NOMO-1 (cell line): ENCODE measurements at regions not wholly inside any gene's neighbourhood (a gene's known extent, or its start where the extent isn't known, plus 50 kb on each side); places are given as distances from the start of the nearest gene placed in this dataset.

Experiments
- DNase-seq, 2 experiments: peaks; one replicate each; lab custom pipeline; 2025; ENCODE audit not compliant: unreplicated experiment in 2 of 2; lab: John Stamatoyannopoulos, UW

DNA sequence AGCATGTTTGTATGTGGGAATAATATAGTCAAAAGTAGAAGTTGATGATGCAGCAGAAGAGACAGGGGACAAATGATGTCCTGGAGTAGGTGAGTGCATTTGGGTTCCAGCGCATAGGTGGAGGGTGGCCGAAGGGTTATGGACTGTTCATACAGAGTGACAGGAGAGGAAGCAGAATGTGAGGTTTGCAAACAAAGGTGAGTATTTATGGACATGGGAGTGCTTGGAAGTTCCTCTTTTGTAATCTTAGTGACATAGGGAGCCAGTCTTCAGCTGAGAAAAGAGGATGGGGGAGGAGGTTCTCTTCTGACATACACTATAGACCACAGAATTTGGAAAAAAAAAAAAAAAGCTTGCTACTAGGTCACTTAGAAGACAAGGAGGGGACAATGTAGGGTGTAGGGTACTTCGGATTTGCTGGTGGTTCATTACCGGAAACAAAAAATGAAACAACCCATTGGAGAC, 331.6 kb downstream of the DLEU7 start:
- DNase-seq, result peak; percentile 43 to 76

DNA sequence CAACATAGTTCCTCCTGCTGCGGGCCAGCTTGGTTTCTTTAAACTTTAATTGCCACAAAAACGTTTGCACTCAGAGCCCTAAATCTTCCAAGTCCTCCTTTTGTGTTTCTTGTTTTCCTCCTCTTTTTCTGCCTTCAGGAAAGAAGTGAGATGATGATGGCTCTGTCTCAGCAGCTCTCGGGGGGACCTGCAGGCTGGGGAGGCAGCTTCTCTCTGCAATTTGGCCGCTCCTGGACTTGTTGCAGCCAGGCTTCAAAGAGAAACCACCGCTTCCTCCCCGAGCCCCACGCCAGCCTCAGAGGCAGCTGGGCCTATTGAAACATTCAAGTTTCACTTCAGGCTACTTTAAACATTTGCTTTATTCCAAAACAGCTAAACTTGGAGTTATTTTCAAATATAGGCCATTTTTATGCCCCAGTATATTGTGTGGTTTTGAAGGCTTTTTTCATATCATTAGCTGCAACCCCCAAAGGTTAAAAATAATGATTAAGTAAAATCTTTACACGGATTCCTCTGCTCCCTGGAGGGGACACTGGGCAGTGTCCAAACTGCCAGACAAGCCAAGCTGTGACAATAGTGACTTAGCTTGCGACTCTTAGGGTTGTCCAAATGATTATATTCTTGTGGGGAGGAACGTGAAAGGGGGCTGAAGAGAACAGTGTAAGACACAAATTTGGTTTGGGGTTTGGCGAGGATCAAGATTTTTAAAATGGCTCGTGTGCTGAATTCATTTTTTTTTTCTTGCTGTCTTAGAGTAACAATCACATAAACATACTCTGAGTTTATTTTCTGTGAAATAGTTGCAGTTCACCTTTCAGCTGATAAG, 330.8 kb downstream of the DLEU7 start:
- peak; percentile 56 to 81 for DNase-seq

DNA sequence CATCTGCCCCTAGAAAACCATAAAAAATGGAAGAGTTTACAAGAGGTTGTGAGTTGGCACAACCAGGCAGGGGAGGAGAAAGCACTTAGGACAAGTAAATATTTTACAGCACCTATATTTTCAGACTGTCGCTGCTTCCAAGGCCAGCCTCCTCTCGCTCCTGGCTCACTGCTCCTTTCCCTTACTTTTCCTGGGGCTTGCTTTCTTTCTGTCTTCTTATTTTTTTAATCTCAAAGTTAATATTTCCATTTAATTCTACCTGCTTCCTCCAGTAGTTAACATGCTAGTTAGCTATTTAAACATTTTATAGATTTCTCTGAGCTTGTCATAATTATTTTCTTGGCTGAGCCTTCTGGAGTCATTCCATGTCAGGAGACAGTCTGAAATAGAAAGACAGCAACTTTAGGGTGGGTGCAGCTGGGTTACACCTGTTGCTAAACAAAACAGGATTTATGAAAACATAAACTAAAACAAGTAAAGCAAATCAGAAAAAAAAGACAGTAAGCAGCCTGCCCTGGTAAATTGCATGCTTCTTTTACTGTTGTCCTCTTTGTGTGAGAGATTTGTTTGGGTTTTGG, 330.1 kb downstream of the DLEU7 start:
- no peak for DNase-seq

DNA sequence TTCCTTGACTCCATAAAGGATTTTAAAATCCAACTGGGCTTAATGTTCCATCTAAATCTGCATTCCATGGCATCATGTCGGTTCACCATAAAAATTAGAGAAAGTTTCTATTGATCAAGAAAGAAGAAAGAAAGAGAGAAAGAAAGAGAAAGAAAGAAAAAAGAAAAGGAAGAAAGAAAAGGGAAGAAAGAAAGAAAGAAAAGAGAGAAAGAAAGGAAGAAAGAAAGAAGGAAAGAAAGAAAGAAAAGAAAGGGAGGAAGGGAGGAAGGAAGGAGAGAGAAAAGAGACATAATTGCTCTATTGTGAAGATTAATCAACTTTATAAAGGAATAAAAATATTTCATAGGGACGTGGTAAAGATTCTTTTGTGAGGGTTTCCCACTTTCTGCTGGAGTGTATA, 329.2 kb downstream of the DLEU7 start:
- no peak for DNase-seq

DNA sequence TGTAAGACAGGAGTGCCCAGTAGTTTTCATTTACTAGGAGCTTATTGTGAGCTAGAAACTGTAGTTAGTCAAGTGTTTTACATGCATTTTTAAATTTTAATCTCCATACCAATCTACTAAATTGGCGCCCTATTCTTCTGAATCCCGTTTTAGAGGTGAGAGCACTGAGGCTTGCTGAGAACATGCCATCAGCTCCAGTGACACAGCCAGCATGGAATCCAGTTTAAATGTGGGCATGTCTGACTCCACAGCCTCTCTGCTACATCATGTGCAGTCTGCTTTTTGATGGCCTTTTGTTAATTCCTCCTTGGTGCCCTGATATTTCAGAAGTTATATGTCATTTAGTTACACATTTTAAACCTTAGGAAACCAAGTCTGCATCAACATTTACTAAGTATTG, 325.4 kb downstream of the DLEU7 start:
- DNase-seq, result no peak

DNA sequence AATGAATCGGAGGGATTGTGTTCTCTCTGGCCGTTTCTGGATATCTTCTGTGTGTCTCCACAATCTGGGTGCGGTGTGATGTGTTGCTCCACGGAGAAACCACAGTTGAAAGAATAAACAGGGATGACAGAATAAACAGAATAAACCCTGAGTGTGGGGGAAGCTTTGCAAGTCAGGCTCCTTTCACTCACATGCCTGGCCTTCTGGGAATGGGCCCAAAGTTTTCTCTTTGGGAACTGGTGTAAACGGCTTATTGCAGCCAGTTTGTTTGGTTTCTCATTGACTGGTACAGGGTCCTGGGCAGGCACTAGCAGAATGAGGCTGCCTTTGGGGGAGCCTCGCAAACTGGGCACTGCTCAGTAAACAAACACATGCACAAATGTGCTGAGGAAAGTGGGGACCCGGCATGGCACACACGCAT, 324.7 kb downstream of the DLEU7 start:
- no peak for DNase-seq

DNA sequence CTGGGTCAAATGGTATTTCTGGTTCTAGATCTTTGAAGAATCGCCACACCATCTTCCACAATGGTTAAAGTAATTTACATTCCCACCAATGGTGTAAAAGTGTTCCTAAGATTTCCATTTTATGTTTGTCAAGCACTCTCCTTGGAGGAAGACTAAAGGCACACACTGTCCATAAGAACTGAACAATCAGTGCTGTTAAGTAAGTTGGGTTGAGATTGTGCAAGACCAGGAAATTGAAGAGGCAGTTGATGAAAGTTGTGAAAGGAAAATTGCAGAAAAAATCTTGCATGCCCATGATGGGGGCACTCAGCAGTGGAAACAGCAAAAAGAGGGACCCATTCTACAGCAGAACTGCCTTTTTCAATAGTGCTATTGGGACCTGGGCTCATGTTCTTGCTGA, 323.6 kb downstream of the DLEU7 start:
- DNase-seq, result peak; percentile 31 to 45

DNA sequence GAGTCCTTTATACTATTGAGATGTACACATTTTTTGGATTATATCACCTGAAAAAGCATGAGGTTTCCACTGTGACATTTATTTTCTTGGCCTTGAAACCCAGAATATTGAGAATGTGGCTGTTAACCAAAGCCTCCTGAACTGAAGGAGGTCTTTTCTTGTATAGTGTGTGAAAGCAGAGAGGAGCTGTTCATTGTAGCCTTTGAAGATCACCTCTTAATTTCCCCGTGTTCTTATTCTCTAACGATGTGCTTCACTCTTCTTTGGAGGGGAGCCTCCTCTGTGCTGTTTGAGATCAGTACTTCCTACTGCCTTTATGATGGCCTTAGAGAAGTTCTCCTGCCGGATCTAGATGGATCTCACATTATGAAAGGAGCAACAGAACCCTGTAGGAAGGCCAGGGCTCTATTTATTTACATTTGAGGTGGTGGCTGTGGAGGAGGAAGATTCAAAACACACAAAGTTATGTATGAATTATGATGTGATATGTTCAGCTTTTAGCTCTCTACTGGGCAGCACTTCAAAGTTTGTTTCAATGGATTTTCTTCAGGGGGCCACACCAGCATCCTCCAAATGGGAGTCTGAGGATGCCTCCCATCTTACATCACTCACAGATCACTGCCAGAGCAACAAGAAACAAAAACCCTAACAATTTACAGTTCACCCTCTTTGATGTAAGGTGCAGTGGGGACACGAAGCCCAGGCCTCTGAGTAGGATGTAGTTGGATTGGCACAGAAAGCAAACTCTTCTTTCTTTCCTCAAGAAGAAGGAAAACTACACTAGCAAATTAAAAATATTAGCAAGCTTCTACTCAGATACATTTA, 322.3 kb downstream of the DLEU7 start:
- no peak for DNase-seq

DNA sequence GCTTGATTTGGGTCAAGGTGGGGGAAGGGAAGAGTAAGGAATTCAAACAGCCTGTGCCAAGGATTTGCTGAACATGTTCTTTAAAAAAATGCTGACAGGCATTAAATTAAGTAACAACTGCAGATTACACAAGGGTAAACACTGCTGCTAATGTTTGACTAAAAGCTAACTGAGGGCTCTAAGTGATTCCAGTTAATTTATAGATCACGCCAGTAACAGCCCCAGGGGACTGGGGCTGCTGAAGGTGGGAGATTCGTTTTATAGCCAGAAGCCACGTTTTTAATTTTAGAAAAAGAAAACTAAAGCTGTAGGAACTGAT, 321.7 kb downstream of the DLEU7 start:
- DNase-seq, result no peak

DNA sequence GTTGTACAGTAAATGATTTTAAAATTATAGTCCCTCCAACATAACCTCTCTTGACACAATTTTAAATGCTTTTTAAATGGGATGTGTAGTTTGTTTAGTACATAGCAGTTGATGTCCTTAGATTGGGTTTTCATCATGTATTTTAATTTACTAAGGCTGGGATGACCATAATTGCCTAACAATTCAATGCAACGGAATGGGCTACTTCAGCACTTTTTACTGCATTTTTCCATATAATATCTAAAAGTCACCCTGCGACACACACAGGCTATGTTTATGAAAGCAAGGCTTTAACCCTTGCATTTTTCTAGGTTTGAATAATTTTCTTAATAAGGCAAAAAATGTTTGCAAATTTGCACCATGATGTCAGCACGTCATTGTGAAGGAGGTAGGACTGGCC, 321.0 kb downstream of the DLEU7 start:
- DNase-seq, result no peak

DNA sequence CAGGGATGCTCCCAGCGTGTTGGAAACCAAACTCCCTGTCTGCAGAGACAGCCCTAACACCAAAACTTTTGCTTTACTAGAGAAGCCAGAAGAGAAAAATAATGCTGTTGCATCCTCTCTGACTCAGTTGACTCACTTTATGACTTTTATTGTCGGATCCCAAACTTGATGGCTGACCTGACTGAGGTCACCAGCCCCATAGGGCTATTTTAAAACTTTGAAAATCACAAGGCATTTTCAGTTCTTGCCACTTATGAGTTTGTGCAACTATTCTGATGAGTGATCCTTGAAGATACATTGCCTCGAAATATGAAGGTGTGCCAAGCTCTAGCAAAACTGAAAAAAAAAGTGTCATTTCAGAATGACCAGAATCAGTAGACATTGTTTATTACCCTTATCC, 320.2 kb downstream of the DLEU7 start:
- DNase-seq, result no peak

DNA sequence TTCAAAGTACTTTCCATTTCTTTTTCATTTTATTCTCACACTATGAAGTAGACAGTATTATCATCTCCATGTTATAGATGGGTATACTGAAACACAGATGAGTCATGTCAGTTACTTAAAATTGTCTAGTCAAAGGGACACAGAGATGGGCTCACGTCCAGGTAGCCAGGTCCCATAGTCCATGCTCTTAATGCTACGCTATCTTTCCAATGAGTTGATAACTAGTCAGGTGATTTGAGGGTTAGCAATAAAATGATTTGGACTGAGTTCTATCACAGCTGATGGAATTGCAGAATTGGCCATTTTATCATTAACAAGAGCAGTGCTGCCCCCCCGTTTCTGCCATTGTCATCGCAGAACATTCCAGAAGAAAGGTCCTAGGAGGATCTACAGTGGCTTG, 318.9 kb downstream of the DLEU7 start:
- DNase-seq, result no peak

DNA sequence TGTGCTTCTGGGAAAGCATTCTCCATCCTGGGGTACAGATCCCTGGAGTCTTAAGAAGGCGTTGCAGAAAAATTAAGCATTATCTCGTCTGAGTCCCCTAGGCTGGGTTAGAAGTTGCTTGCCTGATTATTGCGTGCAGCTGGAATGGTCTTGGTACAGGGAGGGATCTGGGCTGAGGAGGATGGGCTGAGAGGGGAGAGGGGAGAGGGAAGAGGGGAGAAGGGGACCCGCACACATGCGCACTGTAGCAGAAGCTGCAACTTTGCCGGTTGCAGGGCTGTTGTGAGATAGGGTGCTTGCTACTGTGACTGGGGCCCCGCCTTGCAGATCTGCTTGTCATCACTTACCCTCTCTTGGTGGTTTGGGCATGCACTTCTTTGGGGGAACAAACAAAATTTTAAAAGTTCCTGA, 316.8 kb downstream of the DLEU7 start:
- DNase-seq, result no peak

DNA sequence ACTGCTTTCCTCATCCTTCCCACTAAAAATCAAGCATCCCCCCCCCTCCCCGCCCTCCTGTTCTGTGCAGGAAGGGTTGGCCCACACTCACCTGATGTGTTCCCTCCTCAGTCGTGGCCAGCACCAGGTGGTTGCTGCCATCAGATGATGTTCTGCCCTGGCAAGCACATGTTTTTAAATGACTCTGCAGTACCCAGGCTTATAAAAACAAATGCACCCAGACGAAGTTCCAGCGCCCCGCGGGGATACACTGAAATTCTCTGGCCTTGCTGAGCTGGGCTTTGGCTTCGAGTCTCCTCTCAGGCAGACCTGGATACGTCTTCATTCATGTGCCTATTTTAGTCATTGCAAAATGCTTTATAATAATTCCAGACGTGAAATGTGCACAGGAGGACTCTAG, 316.3 kb downstream of the DLEU7 start:
- no peak for DNase-seq

DNA sequence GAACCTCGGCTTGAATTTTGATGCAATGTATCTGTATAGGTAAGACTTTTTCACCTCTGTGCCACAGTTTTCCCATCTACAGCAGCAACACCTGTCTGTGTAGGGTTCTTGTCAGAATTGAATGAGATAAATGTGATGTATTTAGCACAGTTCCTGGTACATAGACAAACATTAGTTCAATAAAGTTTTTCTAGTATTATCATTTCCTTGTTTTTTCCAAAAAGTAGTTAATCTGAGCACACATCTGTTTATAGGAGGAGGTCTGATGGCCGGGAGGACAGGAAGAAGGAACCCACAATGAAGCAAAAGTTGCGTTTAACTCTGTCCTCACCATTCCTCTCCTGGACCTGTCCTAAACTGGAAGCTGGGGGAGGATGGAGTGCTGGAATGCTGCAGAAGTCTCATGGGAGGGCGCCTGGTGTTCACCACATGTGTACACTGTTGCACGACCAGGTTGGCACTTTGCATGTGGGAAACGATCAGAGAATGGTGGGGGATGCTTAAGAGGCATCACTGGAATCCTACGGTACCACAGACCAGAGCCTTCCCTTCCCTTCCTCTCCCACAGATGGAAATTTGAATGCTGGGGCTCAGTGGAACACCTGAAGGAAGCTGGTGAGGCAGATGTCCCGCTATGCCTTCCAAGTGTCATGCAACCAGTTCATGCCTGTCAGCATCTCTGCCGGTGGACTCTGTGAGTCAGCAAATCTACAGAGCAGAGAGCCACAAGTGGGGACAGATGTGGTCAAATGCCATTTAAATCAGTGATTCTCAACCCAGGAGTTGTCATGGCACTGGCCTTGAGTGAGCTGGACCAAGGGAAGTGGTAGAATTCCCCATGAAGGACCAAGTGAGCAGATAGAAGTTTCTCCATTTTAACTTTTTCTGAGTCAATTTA, 315.6 kb downstream of the DLEU7 start:
- peak in 1 of 2 experiments; percentile 24 for DNase-seq

DNA sequence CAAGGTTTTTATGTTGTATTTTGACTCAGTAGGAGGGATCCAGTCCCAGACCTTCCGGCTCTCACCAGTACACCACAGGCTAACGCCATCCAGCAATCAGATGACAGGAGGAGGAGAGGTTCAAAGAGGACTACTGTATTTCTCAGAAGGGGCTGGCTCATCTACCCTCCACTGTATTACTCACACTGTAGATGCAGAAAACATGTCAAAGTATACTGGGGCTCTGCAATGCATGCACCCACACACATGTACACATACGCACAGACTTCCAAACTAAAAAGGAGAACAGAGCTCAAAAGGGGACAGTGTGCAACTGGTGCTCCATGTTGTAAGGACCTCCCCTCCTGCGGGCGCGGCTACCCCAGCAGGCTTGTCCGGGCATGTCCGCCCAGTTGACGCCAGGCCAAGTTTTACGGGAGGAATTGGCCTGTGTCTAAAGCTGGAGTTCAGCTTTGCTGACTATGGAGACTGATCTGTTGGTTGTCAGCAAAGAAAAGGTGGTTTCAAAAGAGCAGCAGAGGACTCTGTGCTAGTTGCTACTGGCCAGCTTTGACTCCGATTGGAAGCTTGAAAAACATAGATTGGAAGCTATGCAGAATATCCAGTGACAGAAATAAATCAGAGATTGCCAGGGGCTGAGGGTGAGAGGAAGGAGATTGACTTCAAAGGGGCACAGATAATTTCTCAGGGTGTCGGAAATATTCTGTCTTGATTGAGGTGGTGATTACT, 314.2 kb downstream of the DLEU7 start:
- DNase-seq, result peak; percentile 63 to 68

DNA sequence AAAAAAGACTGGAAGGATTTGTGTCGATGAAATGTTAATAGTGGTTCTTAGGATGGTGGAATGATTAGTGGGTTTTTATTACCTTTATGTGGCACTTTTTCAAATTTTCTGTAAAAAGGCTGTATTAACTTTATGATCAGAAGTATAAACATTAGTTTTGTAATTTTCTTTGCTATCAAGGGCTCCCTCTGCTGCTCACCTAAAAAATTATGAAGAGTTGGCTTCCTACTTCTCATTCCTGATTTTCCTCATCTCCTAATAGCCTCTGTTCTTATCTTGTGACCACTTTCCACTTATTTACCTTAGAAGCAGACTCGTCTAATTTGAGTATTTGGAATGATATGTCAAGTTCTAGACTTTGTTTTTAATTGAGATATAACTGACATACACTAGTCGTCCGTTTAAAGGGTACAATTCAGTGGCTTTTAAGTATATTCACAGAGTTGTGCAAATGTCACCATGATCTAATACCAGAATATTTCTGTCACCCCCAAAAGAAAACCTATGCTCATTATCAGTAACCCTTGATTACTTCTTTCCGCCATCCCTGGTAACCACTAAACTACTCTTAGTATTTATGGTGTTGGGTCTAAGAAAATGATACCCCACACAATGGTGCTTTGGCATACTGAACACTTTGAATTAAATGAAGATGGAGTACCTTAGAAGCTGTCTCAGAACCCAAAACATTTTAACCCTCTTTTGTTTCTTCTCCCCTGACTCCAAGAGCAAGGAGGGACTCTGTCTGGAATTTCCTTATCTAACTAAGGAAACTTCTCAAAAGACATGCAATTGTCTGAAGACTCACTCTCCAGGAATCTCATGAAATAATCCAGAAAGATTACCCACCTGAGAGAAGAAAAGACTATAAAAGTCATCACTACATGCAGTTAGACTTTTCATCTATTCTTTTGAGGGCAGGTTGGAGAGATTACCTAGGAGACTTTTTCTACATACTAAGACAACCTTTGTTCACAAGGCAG, 311.3 kb downstream of the DLEU7 start:
- DNase-seq, result peak in 1 of 2 experiments; percentile 14

DNA sequence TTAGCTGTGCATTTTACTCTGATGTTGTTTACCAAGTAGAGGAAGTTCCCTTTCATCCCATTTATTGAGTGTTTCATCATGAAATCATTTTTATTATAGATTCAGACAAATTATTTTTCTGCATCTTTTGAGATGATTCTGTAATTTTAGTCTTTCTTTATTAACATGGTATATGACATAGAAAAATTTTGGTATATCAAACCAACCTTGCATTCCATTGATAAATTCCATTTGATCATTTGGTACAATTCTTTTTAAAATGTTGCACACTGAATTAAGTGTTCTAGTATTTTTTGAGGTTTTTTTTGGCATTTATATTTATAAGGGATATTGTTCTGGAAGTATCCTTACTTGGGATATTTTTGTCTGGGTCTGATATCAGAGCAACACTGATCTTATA, 308.4 kb downstream of the DLEU7 start:
- DNase-seq, result no peak

DNA sequence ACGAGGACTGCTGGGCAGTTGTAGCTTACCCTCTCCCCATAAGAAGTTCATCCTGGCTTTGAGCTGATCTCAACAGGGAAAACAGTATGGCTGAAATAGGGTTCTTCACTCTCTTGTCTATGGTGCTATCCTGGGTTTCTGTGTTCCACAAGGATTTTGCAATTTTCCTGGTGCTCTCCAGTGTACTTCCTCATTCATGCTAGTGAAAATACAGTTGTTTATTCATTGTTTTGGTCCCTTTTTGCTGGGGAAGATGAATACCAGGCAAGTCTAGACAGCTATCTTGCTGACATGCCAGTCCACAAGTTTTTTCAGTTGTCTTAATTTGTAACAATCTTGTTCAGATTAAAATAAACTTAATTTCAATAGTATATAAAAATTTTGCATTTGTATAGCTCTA, 306.5 kb downstream of the DLEU7 start:
- no peak for DNase-seq
